WERI-Rb-1 (cell line): ENCODE measurements at regions not wholly inside any gene's neighbourhood (a gene's known extent, or its start where the extent isn't known, plus 50 kb on each side); places are given as distances from the start of the nearest gene placed in this dataset.

Experiments used
- DNase-seq: peaks from one replicate; pipeline ENCODE4 v3.0.0-alpha.2; 2020
- H3K27ac ChIP-seq: fragments of 250-450 bp; sonication (Bioruptor Pico); 2 replicates; pipeline ENCODE4 v1.5.1; 2020; ENCODE audit warnings: mild to moderate bottlenecking, moderate library complexity
- H3K27me3 ChIP-seq: fragments of 250-450 bp; sonication (Bioruptor Pico); 2 replicates; pipeline ENCODE4 v1.5.1; 2021; ENCODE audit warnings: mild to moderate bottlenecking, low read depth, moderate library complexity; ENCODE audit not compliant: insufficient read depth, severe bottlenecking
- H3K36me3 ChIP-seq: fragments of 250-450 bp; sonication (Bioruptor Pico); 2 replicates; pipeline ENCODE4 v1.5.1; 2020; ENCODE audit warnings: mild to moderate bottlenecking, moderate library complexity
- H3K4me3 ChIP-seq: 2 replicates; pipeline ENCODE4 v1.5.1; 2011; ENCODE audit warnings: low read depth, mild to moderate bottlenecking, control low read depth, low read length
- H3K9me3 ChIP-seq: fragments of 250-450 bp; sonication (Bioruptor Pico); 2 replicates; pipeline ENCODE4 v1.5.1; 2021; ENCODE audit warnings: mild to moderate bottlenecking, moderate library complexity; ENCODE audit not compliant: severe bottlenecking
- CTCF ChIP-seq: IDR thresholded peaks from 2 replicates; pipeline ENCODE4 v1.5.1; 2011; ENCODE audit warnings: low read depth, mild to moderate bottlenecking, control low read depth, inconsistent platforms, low read length

- Histone ChIP-seq H3K27ac (no peak overlapping the region), H3K4me3 (no peak overlapping the region), H3K36me3 (no peaks in the 10 kb centered on the region), H3K27me3 (no peaks in the 10 kb centered on the region), H3K9me3 (no peaks in the 10 kb centered on the region)
- no peak for DNase-seq
- no peak for TF ChIP-seq CTCF
Observed at GRCh38 chr2:150639383-150639782, 151.9 kb upstream of the RND3 start.

GRCh38 chr2:150631236-150631821 lies 143.9 kb upstream of the RND3 start:
- TF ChIP-seq CTCF, result no peak
- Histone ChIP-seq H3K9me3 (no peaks in the 10 kb centered on the region), H3K36me3 (no peaks in the 10 kb centered on the region), H3K4me3 (no peak overlapping the region), H3K27ac (no peak overlapping the region), H3K27me3 (no peaks in the 10 kb centered on the region)
- DNase-seq, result no peak

GRCh38 chr2:150630587-150631235 lies 143.2 kb upstream of the RND3 start:
- DNase-seq, result no peak
- H3K9me3 ChIP-seq, result no peaks in the 10 kb centered on the region
- TF ChIP-seq CTCF, result no peak
- H3K27me3 ChIP-seq, result no peaks in the 10 kb centered on the region
- no peak overlapping the region for H3K4me3 ChIP-seq
- no peaks in the 10 kb centered on the region for H3K36me3 ChIP-seq
- no peak overlapping the region for H3K27ac ChIP-seq

- H3K36me3 ChIP-seq, result no peaks in the 10 kb centered on the region
- no peak for TF ChIP-seq CTCF
- no peak for DNase-seq
- H3K27me3 ChIP-seq, result no peaks in the 10 kb centered on the region
- no peaks in the 10 kb centered on the region for H3K9me3 ChIP-seq
- no peak overlapping the region for H3K4me3 ChIP-seq
- no peak overlapping the region for H3K27ac ChIP-seq
Observed at GRCh38 chr2:150627526-150627925, 140.1 kb upstream of the RND3 start.

- Histone ChIP-seq H3K4me3 (no peak overlapping the region), H3K36me3 (no peaks in the 10 kb centered on the region), H3K27ac (no peak overlapping the region), H3K27me3 (no peaks in the 10 kb centered on the region), H3K9me3 (no peaks in the 10 kb centered on the region)
- no peak for TF ChIP-seq CTCF
- no peak for DNase-seq
Observed at GRCh38 chr2:150626934-150627411, 139.5 kb upstream of the RND3 start.

- Histone ChIP-seq H3K4me3 (no peak overlapping the region), H3K36me3 (no peaks in the 10 kb centered on the region), H3K9me3 (no peaks in the 10 kb centered on the region), H3K27ac (no peak overlapping the region), H3K27me3 (no peaks in the 10 kb centered on the region)
- DNase-seq, result no peak
- no peak for TF ChIP-seq CTCF
Observed at GRCh38 chr2:150625741-150626140, 138.3 kb upstream of the RND3 start.
